Right atrium auricular region (tissue), 2 donors: ENCODE measurements at regions not wholly inside any gene's neighbourhood (a gene's known extent, or its start where the extent isn't known, plus 50 kb on each side); places are given as distances from the start of the nearest gene placed in this dataset.

Experiments used
- DNase-seq: peaks from one replicate; pipeline ENCODE4 v3.0.0-alpha.2; 2019; ENCODE audit warnings: low spot score
- H3K27ac ChIP-seq, 2 donors: fragments of 200-600 bp; sonication (generic); 1 replicate in 1 of 2; 2 replicates in 1 of 2; pipeline ENCODE4 v1.5.1; 2016 to 2019
- H3K27me3 ChIP-seq, 2 donors: fragments of 200-600 bp; sonication (generic); one replicate each; pipeline versions ENCODE4 v1.5.1 to v1.6.0; 2017 to 2019
- H3K36me3 ChIP-seq: fragments of 200-600 bp; sonication (generic); one replicate; pipeline ENCODE4 v1.5.1; 2016
- H3K4me1 ChIP-seq, 2 donors: fragments of 200-600 bp; sonication (generic); one replicate each; pipeline versions ENCODE4 v1.5.1 to v1.6.0; 2017 to 2019
- H3K4me3 ChIP-seq, 2 donors: fragments of 200-600 bp; sonication (generic); 1 replicate in 1 of 2; 2 replicates in 1 of 2; pipeline ENCODE4 v1.5.1; 2017 to 2019; ENCODE audit warnings: mild to moderate bottlenecking in 1 of 2, moderate library complexity in 1 of 2
- H3K9me3 ChIP-seq, 2 donors: fragments of 200-600 bp; sonication (generic); one replicate each; pipeline ENCODE4 v1.5.1; 2019
- CTCF ChIP-seq, 2 donors: fragments of 200-600 bp; sonication (generic); IDR thresholded peaks; one replicate each; pipeline ENCODE4 v1.5.1; 2019; ENCODE audit warnings: antibody characterized with exemption in 2 of 2

GRCh38 chr19:28511655-28512054 is 701.3 kb downstream of the UQCRFS1 start:
- Histone ChIP-seq H3K27me3 (no peaks in the 10 kb centered on the region), H3K9me3 (no peaks in the 10 kb centered on the region), H3K4me3 (no peak overlapping the region), H3K27ac (no peak overlapping the region), H3K4me1 (no peaks in the 10 kb centered on the region), H3K36me3 (no peaks in the 10 kb centered on the region)
- TF ChIP-seq CTCF (IDR thresholded peaks at IDR 0.05) = no peak
- DNase-seq = no peak

- DNase-seq = no peak
- H3K27ac ChIP-seq = no peak overlapping the region
- H3K4me3 ChIP-seq = no peak overlapping the region
- H3K36me3 ChIP-seq = no peaks in the 10 kb centered on the region
- H3K4me1 ChIP-seq = no peaks in the 10 kb centered on the region
- H3K9me3 ChIP-seq = no peaks in the 10 kb centered on the region
- TF ChIP-seq CTCF (IDR thresholded peaks at IDR 0.05) = no peak
- no peaks in the 10 kb centered on the region for H3K27me3 ChIP-seq
These were observed 703.7 kb downstream of the UQCRFS1 start for GRCh38 chr19:28509079-28509895.

GRCh38 chr19:28508666-28509065 is 704.3 kb downstream of the UQCRFS1 start:
- Histone ChIP-seq H3K4me3 (no peak overlapping the region), H3K4me1 (no peaks in the 10 kb centered on the region), H3K27me3 (no peaks in the 10 kb centered on the region), H3K9me3 (no peaks in the 10 kb centered on the region), H3K36me3 (no peaks in the 10 kb centered on the region), H3K27ac (no peak overlapping the region)
- DNase-seq = no peak
- no peak for TF ChIP-seq CTCF (IDR thresholded peaks at IDR 0.05)

GRCh38 chr19:28505933-28506332 is 707.0 kb downstream of the UQCRFS1 start:
- no peak for DNase-seq
- H3K4me3 ChIP-seq = no peak overlapping the region

GRCh38 chr19:28505134-28505533 is 707.8 kb downstream of the UQCRFS1 start:
- no peak for TF ChIP-seq CTCF (IDR thresholded peaks at IDR 0.05)
- Histone ChIP-seq H3K9me3 (no peaks in the 10 kb centered on the region), H3K4me1 (no peaks in the 10 kb centered on the region), H3K4me3 (no peak overlapping the region), H3K36me3 (no peaks in the 10 kb centered on the region), H3K27ac (no peak overlapping the region), H3K27me3 (no peaks in the 10 kb centered on the region)
- no peak for DNase-seq

More at GRCh38 chr19:28505933-28506332, 707.0 kb downstream of the UQCRFS1 start:
- Histone ChIP-seq H3K27ac (no peak overlapping the region), H3K9me3 (no peaks in the 10 kb centered on the region), H3K36me3 (no peaks in the 10 kb centered on the region), H3K27me3 (no peaks in the 10 kb centered on the region), H3K4me1 (no peaks in the 10 kb centered on the region)
- TF ChIP-seq CTCF (IDR thresholded peaks at IDR 0.05) = no peak

GRCh38 chr19:28504727-28505126 is 708.2 kb downstream of the UQCRFS1 start:
- H3K9me3 ChIP-seq = no peaks in the 10 kb centered on the region
- TF ChIP-seq CTCF (IDR thresholded peaks at IDR 0.05) = no peak
- H3K27ac ChIP-seq = no peak overlapping the region
- no peaks in the 10 kb centered on the region for H3K27me3 ChIP-seq
- no peak overlapping the region for H3K4me3 ChIP-seq
- no peaks in the 10 kb centered on the region for H3K4me1 ChIP-seq
- no peak for DNase-seq
- H3K36me3 ChIP-seq = no peaks in the 10 kb centered on the region
